K562 (cell line): ENCODE measurements at regions not wholly inside any gene's neighbourhood (a gene's known extent, or its start where the extent isn't known, plus 50 kb on each side); places are given as distances from the start of the nearest gene placed in this dataset.
A peak's percentile ranks its signal among the peaks of the same experiment; 100 is the strongest.

ENCODE experiments used
- ATAC-seq: fragments of 200-7000 bp; cut with Tn5 transposase; 3 replicates; pipeline ENCODE4 v1.9.1; 2020; ENCODE audit warnings: moderate library complexity
- BruUV-seq: library from RNA; stranded (reverse); fragments of 400-500 nt; replicated peaks from 2 replicates; lab custom pipeline; 2021; lab: Mats Ljungman, UMichigan
- CTCF ChIA-PET: fragments of 300-600 bp; formaldehyde crosslinking; extraction: SDS; loops from one replicate; lab custom pipeline; 2021; ENCODE audit warnings: low intra/inter-chr PET ratio; lab: Yijun Ruan, JAX
- POLR2A ChIA-PET: fragments of 300-600, 350-650 bp; sonication (Branson Sonifier 250); formaldehyde crosslinking; extraction: SDS; loops from one replicate; lab custom pipeline; 2021; ENCODE audit warnings: antibody characterized with exemption, inconsistent platforms; lab: Yijun Ruan, JAX
- DNase-seq, 4 experiments: peaks; one replicate each; pipeline versions ENCODE4 v3.0.0 to v3.0.0-alpha.2; 2011 to 2018; ENCODE audit warnings: low spot score in 3 of 4, mixed read lengths in 3 of 4; ENCODE audit errors: extremely low read depth in 1 of 4
- FAIRE-seq: peaks from 2 replicates; lab custom pipeline; 2011; peaks lifted over from hg19 to GRCh38; lab: Jason Lieb, UNC
- H2AFZ ChIP-seq: 2 replicates; pipeline ENCODE4 v1.6.0; 2011; ENCODE audit warnings: low read depth, low read length, control low read depth, inconsistent platforms
- H3K27ac ChIP-seq: fragments of 200-600 bp; 3 replicates; pipeline ENCODE4 v1.8.0; 2011; ENCODE audit warnings: low read depth, mild to moderate bottlenecking, control low read depth, inconsistent platforms, low read length, moderate library complexity, mixed read lengths; ENCODE audit errors: extremely low read depth
- H3K27me3 ChIP-seq, 2 experiments: fragments of 300-600 bp in 1 of 2; 2 replicates in 1 of 2; 3 replicates in 1 of 2; pipeline versions ENCODE4 v1.6.0 to v1.8.0; 2011; ENCODE audit warnings: inconsistent platforms in 2 of 2, low read length in 2 of 2, mild to moderate bottlenecking in 1 of 2, mixed read lengths in 1 of 2, moderate library complexity in 1 of 2; ENCODE audit not compliant: control insufficient read depth in 2 of 2, insufficient read depth in 2 of 2
- H3K36me3 ChIP-seq: fragments of 300-600 bp; 3 replicates; pipeline ENCODE4 v1.8.0; 2011; ENCODE audit warnings: mild to moderate bottlenecking, low read length, inconsistent platforms; ENCODE audit not compliant: control insufficient read depth, insufficient read depth
- H3K4me1 ChIP-seq, 2 experiments: fragments of 200-600 bp in 1 of 2; replicated peaks in 1 of 2; 2 replicates in 1 of 2; 3 replicates in 1 of 2; pipeline versions ENCODE4 v1.5.1 to v1.8.0; 2011; ENCODE audit warnings: inconsistent platforms in 2 of 2, low read length in 2 of 2, mild to moderate bottlenecking in 1 of 2, mixed read lengths in 1 of 2, moderate library complexity in 1 of 2; ENCODE audit not compliant: control insufficient read depth in 2 of 2, insufficient read depth in 2 of 2
- H3K4me2 ChIP-seq: 2 replicates; pipeline ENCODE4 v1.6.1; 2011; ENCODE audit warnings: low read length, control low read depth, inconsistent platforms, mixed read lengths; ENCODE audit not compliant: insufficient read depth
- H3K4me3 ChIP-seq: fragments of 200-600 bp; sonication (generic), shearing (Covaris generic); 2 replicates; pipeline ENCODE4 v1.5.1; 2016; ENCODE audit warnings: control low read depth, inconsistent platforms
- H3K79me2 ChIP-seq: fragments of 200-600 bp; 3 replicates; pipeline ENCODE4 v1.8.0; 2011; ENCODE audit warnings: low read length, inconsistent platforms; ENCODE audit not compliant: control insufficient read depth, insufficient read depth
- H3K9ac ChIP-seq, 2 experiments: 2 replicates each; pipeline versions ENCODE4 v1.6.0 to v1.6.1; 2011; ENCODE audit warnings: low read depth in 2 of 2, low read length in 2 of 2, control low read depth in 1 of 2, inconsistent platforms in 1 of 2, mild to moderate bottlenecking in 1 of 2, mixed read lengths in 1 of 2; ENCODE audit not compliant: insufficient read depth in 1 of 2
- H3K9me1 ChIP-seq: one replicate; pipeline ENCODE4 v1.6.0; 2011; ENCODE audit warnings: inconsistent platforms, mild to moderate bottlenecking, low read length, moderate library complexity; ENCODE audit not compliant: control insufficient read depth, insufficient read depth
- H3K9me3 ChIP-seq: replicated peaks from 2 replicates; pipeline ENCODE4 v1.5.1; 2011; ENCODE audit warnings: low read depth, low read length, inconsistent platforms; ENCODE audit not compliant: control insufficient read depth, insufficient read depth
- H4K20me1 ChIP-seq: replicated peaks from 2 replicates; pipeline ENCODE4 v1.6.1; 2011; ENCODE audit warnings: low read length, inconsistent platforms, mixed read lengths; ENCODE audit not compliant: control insufficient read depth, insufficient read depth
- CEBPB ChIP-seq: fragments of 450-650 bp; IDR thresholded peaks from 2 replicates; pipeline ENCODE4 v1.6.1; 2016; ENCODE audit warnings: missing genetic modification characterization, missing compliant biosample characterization
- ETV1 ChIP-seq: fragments of 450-650 bp; conservative IDR thresholded peaks from 2 replicates; pipeline ENCODE4 v1.6.1; 2016; ENCODE audit warnings: missing genetic modification characterization, control low read depth, low read depth, missing compliant biosample characterization
- ETV6 ChIP-seq, 3 experiments: fragments of 150-350 bp in 1 of 3; sonication (generic) in 1 of 3; formaldehyde crosslinking in 1 of 3; IDR thresholded peaks; 2 replicates each; pipeline versions ENCODE4 v1.6.1 to v1.8.0; 2014 to 2022; ENCODE audit warnings: borderline replicate concordance in 2 of 3, low read depth in 2 of 3, antibody characterized with exemption in 1 of 3, low read length in 1 of 3, mild to moderate bottlenecking in 1 of 3, missing genetic modification reagents in 1 of 3
- FOS ChIP-seq: IDR thresholded peaks from 3 replicates; pipeline ENCODE4 v1.6.1; 2011; ENCODE audit not compliant: insufficient read length; ENCODE audit errors: extremely low read depth
- MAFK ChIP-seq: IDR thresholded peaks from 2 replicates; pipeline ENCODE4 v1.6.1; 2011; ENCODE audit warnings: low read length, improper control_type of control experiment
- MCM3 ChIP-seq: fragments of 450-650 bp; IDR thresholded peaks from 2 replicates; pipeline ENCODE4 v1.6.1; 2016
- PHB2 ChIP-seq: fragments of 450-650 bp; IDR thresholded peaks from 2 replicates; pipeline ENCODE4 v1.6.1; 2017; ENCODE audit warnings: low read depth
- RFX1 ChIP-seq: fragments of 450-650 bp; IDR thresholded peaks from 2 replicates; pipeline ENCODE4 v1.6.1; 2016; ENCODE audit warnings: mild to moderate bottlenecking, moderate library complexity
- RUNX1 ChIP-seq: sonication (generic); IDR thresholded peaks from 2 replicates; pipeline ENCODE4 v1.6.1; 2016; ENCODE audit warnings: antibody characterized with exemption, low read depth
- SFPQ ChIP-seq: fragments of 200-400 bp; formaldehyde crosslinking; IDR thresholded peaks from 2 replicates; pipeline ENCODE4 v1.6.1; 2017; ENCODE audit warnings: mild to moderate bottlenecking, low read depth, low read length, moderate library complexity
- TAL1 ChIP-seq: fragments of 450-650 bp; IDR thresholded peaks from 2 replicates; pipeline ENCODE4 v1.6.1; 2016; ENCODE audit warnings: mild to moderate bottlenecking
- ZNF140 ChIP-seq: fragments of 250-450 bp; sonication (Bioruptor Pico); IDR thresholded peaks from 2 replicates; pipeline ENCODE4 v1.8.0; 2021; ENCODE audit warnings: moderate library complexity, mild to moderate bottlenecking, inconsistent platforms
- WGBS: fragments of 100-300 bp; shearing (Covaris generic); methylation state at CpG from one replicate; pipeline ENCODE4 v1.1.6; 2016; ENCODE audit warnings: low coverage, mixed read lengths; ENCODE audit not compliant: insufficient coverage; ENCODE audit errors: missing lambda C conversion rate; 5-methylcytosine and 5-hydroxymethylcytosine counted together
- in situ Hi-C: fragments of 300-500 bp; cut with MboI; formaldehyde crosslinking; loops from 4 replicates; pipeline ENCODE4 v1.15.0; 2018; ENCODE audit warnings: inconsistent platforms, mixed read lengths
- intact Hi-C: fragments of 100-400 bp; cut with micrococcal nuclease; formaldehyde crosslinking; loops from 2 replicates; pipeline ENCODE4 v1.14.2; 2022
- TF ChIP-seq, protein P1 (sequence below): sonication (generic); formaldehyde crosslinking; IDR thresholded peaks from 2 replicates; pipeline ENCODE4 v1.8.0; 2023; ENCODE audit warnings: mild to moderate bottlenecking, missing genetic modification reagents
- TF ChIP-seq, protein P2 (sequence below): fragments of 250-450 bp; sonication (Bioruptor Pico); IDR thresholded peaks from 2 replicates; pipeline ENCODE4 v1.4.0; 2020; ENCODE audit warnings: mild to moderate bottlenecking, moderate library complexity, borderline replicate concordance

DNA sequence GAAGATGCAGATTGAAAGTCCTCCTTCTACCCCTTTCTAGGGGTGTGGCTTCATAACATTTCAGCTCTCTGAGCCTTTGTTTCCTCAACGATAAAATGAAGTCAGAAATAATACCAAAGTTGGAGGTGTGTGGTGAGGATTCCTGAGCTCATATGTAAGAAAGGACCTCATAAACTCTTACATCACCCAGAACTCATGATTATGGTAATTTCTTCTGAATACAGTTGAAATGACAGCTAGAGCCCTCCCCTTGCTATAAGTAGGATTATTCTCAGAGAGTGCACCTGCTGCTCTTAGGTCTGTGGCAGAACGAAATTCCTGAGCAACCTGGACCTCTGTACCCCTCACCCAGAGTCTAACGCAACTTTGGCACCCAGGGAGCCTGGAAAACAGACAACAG lies 291.4 kb upstream of the KLF4 start (continued):
- no peak for TF ChIP-seq ETV6 (IDR thresholded peaks at IDR 0.05; ENCODE audit: borderline replicate concordance in 1 of 2, low read depth in 2 of 2, low read length in 1 of 2)
- no peak for TF ChIP-seq ETV6 (CRISPR knock-in tag; IDR thresholded peaks at IDR 0.05; ENCODE audit: borderline replicate concordance)
- TF ChIP-seq RUNX1, result no peak

- H3K4me1 ChIP-seq, result peaks cover 8 to 22% of the 10 kb centered on the region in 2 experiments
- H4K20me1 ChIP-seq, result no peaks in the 10 kb centered on the region
- no peaks in the 10 kb centered on the region for H3K9me1 ChIP-seq
- in situ Hi-C loops (no loop called here), intact Hi-C loops (loop anchor here (10.0 kb wide), 1 partner anchor 315 kb away; no protein-coding TSS in a partner anchor)
- ATAC-seq (no peak), DNase-seq (no peak), FAIRE-seq (no peak)
- no peak overlapping the region for H2AFZ ChIP-seq
- H3K4me2 ChIP-seq, result no peak overlapping the region
- no peak overlapping the region for H3K9ac ChIP-seq
- POLR2A ChIA-PET, result interaction anchor here (2.4 kb wide), 1 partner anchor 9 kb away, joined by 8 read pairs; no protein-coding TSS in a partner anchor
- no peaks in the 10 kb centered on the region for H3K79me2 ChIP-seq
- no peak overlapping the region for H3K27ac ChIP-seq
- no TSS peak for BruUV-seq
- no peaks in the 10 kb centered on the region for H3K27me3 ChIP-seq
- H3K4me3 ChIP-seq, result no peak overlapping the region
- WGBS, result 58% methylated on average over 3 of the region's 3 CpGs
- no peaks in the 10 kb centered on the region for H3K9me3 ChIP-seq
- CTCF ChIA-PET, result no interaction called here
- H3K36me3 ChIP-seq, result no peaks in the 10 kb centered on the region
- 0 out of 2 replicates have a peak, but pooled peaks have one; percentile 7 for TF ChIP-seq CEBPB (tag)
- no peak for TF ChIP-seq SFPQ
- no peak for TF ChIP-seq FOS
- TF ChIP-seq RFX1, result peak; percentile 34; the same call in 1 of the 2 replicates
- TF ChIP-seq PHB2, result no peak
- TF ChIP-seq, protein P1, sequence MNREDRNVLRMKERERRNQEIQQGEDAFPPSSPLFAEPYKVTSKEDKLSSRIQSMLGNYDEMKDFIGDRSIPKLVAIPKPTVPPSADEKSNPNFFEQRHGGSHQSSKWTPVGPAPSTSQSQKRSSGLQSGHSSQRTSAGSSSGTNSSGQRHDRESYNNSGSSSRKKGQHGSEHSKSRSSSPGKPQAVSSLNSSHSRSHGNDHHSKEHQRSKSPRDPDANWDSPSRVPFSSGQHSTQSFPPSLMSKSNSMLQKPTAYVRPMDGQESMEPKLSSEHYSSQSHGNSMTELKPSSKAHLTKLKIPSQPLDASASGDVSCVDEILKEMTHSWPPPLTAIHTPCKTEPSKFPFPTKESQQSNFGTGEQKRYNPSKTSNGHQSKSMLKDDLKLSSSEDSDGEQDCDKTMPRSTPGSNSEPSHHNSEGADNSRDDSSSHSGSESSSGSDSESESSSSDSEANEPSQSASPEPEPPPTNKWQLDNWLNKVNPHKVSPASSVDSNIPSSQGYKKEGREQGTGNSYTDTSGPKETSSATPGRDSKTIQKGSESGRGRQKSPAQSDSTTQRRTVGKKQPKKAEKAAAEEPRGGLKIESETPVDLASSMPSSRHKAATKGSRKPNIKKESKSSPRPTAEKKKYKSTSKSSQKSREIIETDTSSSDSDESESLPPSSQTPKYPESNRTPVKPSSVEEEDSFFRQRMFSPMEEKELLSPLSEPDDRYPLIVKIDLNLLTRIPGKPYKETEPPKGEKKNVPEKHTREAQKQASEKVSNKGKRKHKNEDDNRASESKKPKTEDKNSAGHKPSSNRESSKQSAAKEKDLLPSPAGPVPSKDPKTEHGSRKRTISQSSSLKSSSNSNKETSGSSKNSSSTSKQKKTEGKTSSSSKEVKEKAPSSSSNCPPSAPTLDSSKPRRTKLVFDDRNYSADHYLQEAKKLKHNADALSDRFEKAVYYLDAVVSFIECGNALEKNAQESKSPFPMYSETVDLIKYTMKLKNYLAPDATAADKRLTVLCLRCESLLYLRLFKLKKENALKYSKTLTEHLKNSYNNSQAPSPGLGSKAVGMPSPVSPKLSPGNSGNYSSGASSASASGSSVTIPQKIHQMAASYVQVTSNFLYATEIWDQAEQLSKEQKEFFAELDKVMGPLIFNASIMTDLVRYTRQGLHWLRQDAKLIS, result no peak
- no peak for TF ChIP-seq ZNF140
- no peak for TF ChIP-seq MAFK
- TF ChIP-seq ETV1 (tag), result no peak
- TF ChIP-seq MCM3, result no peak
- TF ChIP-seq, protein P2, sequence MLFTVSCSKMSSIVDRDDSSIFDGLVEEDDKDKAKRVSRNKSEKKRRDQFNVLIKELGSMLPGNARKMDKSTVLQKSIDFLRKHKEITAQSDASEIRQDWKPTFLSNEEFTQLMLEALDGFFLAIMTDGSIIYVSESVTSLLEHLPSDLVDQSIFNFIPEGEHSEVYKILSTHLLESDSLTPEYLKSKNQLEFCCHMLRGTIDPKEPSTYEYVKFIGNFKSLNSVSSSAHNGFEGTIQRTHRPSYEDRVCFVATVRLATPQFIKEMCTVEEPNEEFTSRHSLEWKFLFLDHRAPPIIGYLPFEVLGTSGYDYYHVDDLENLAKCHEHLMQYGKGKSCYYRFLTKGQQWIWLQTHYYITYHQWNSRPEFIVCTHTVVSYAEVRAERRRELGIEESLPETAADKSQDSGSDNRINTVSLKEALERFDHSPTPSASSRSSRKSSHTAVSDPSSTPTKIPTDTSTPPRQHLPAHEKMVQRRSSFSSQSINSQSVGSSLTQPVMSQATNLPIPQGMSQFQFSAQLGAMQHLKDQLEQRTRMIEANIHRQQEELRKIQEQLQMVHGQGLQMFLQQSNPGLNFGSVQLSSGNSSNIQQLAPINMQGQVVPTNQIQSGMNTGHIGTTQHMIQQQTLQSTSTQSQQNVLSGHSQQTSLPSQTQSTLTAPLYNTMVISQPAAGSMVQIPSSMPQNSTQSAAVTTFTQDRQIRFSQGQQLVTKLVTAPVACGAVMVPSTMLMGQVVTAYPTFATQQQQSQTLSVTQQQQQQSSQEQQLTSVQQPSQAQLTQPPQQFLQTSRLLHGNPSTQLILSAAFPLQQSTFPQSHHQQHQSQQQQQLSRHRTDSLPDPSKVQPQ (CRISPR knock-in tag), result no peak
- no peak for TF ChIP-seq TAL1
Measured at GRCh38 chr9:107779731-107780130, 290.2 kb upstream of the KLF4 start.
